Thyroid gland (tissue), 4 donors: ENCODE measurements at regions not wholly inside any gene's neighbourhood (a gene's known extent, or its start where the extent isn't known, plus 50 kb on each side); places are given as distances from the start of the nearest gene placed in this dataset.
"Not testable (repeated sequence)": the region's sequence is repeated elsewhere in the genome, so short reads cannot be mapped to it uniquely, and the experiment has no call there.

Experiments
- DNase-seq, 2 donors: peaks; one replicate each; pipeline ENCODE4 v3.0.0-alpha.2; 2019
- H3K27ac ChIP-seq, 3 donors: fragments of 200-600 bp; sonication (generic); 1 replicate in 2 of 3; 2 replicates in 1 of 3; pipeline ENCODE4 v1.5.1; 2016 to 2019; ENCODE audit warnings: mild to moderate bottlenecking in 1 of 3, moderate library complexity in 1 of 3
- H3K27me3 ChIP-seq: fragments of 200-600 bp; sonication (generic); one replicate; pipeline ENCODE4 v1.5.1; 2019
- H3K36me3 ChIP-seq, 2 donors: fragments of 200-600 bp; sonication (generic); one replicate each; pipeline ENCODE4 v1.5.1; 2016 to 2019
- H3K4me1 ChIP-seq, 2 donors: fragments of 200-600 bp; sonication (generic); one replicate each; pipeline ENCODE4 v1.5.1; 2017 to 2019
- H3K4me3 ChIP-seq, 3 donors: fragments of 200-600 bp; sonication (generic); replicated peaks in 1 of 3; 1 replicate in 2 of 3; 2 replicates in 1 of 3; pipeline ENCODE4 v1.5.1; 2016; ENCODE audit warnings: mild to moderate bottlenecking in 1 of 3
- H3K9me3 ChIP-seq: fragments of 200-600 bp; sonication (generic); one replicate; pipeline ENCODE4 v1.5.1; 2017
- POLR2A ChIP-seq, 2 donors: fragments of 450-650 bp; IDR thresholded peaks; one replicate each; pipeline ENCODE4 v1.6.1; 2017; ENCODE audit warnings: antibody characterized with exemption in 2 of 2, mild to moderate bottlenecking in 2 of 2, moderate library complexity in 1 of 2
- WGBS, 2 donors: methylation state at CpG; one replicate each; pipeline ENCODE4 v1.1.5; 2017; 5-methylcytosine and 5-hydroxymethylcytosine counted together
- intact Hi-C: fragments of 100-400 bp; cut with DNase I; formaldehyde crosslinking; loops from one replicate; pipeline ENCODE4 v1.15.1; 2023
- TF ChIP-seq, protein P1 (sequence below), 6 experiments: fragments of 200-600 bp in 3 of 6; fragments of 450-650 bp in 3 of 6; sonication (generic) in 3 of 6; IDR thresholded peaks; one replicate each; pipeline ENCODE4 v1.5.1; 2016 to 2019; ENCODE audit warnings: antibody characterized with exemption in 6 of 6, mild to moderate bottlenecking in 2 of 6, inconsistent platforms in 1 of 6, moderate library complexity in 1 of 6

DNA sequence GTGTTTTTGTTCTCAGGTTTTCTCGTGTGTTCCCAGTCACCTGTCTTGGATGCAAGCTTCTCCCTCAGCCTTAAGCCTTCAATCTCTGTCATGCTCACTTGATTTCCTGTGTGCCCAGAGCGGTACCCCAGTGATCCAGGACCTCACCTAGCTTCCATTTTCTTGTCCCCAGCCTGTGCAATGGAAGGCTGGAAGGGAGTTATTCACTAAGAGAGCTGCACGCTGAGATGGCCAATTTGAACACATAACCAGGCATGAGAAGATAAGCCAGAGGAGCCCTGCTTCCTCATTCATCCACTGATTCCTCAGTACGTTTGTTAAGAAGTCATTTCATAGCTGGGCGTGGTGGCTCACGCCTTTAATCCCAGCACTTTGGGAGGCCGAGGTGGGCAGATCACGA is 130.8 kb upstream of the SERPINE2 start:
- 82 to 94% methylated on average over 8 of the region's 8 CpGs for WGBS, 2 donors
- Histone ChIP-seq H3K27me3 (no peaks in the 10 kb centered on the region), H3K4me3 (no peak overlapping the region), H3K9me3 (no peaks in the 10 kb centered on the region), H3K27ac (no peak overlapping the region), H3K4me1 (no peaks in the 10 kb centered on the region), H3K36me3 (no peaks in the 10 kb centered on the region)
- DNase-seq = no peak
- intact Hi-C loops = no loop called here
- no peak for TF ChIP-seq POLR2A (IDR thresholded peaks at IDR 0.05)
- TF ChIP-seq, protein P1, sequence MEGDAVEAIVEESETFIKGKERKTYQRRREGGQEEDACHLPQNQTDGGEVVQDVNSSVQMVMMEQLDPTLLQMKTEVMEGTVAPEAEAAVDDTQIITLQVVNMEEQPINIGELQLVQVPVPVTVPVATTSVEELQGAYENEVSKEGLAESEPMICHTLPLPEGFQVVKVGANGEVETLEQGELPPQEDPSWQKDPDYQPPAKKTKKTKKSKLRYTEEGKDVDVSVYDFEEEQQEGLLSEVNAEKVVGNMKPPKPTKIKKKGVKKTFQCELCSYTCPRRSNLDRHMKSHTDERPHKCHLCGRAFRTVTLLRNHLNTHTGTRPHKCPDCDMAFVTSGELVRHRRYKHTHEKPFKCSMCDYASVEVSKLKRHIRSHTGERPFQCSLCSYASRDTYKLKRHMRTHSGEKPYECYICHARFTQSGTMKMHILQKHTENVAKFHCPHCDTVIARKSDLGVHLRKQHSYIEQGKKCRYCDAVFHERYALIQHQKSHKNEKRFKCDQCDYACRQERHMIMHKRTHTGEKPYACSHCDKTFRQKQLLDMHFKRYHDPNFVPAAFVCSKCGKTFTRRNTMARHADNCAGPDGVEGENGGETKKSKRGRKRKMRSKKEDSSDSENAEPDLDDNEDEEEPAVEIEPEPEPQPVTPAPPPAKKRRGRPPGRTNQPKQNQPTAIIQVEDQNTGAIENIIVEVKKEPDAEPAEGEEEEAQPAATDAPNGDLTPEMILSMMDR (IDR thresholded peaks at IDR 0.05) = no peak

- H3K36me3 ChIP-seq, H3K4me3 ChIP-seq, H3K27me3 ChIP-seq, intact Hi-C loops, H3K9me3 ChIP-seq, DNase-seq, H3K4me1 ChIP-seq, H3K27ac ChIP-seq: not testable (repeated sequence)
Observed at GRCh38 chr2:224167781-224168180, 128.7 kb upstream of the SERPINE2 start.

GRCh38 chr2:224166654-224167053 is 127.6 kb upstream of the SERPINE2 start:
- TF ChIP-seq POLR2A (IDR thresholded peaks at IDR 0.05) = no peak
- TF ChIP-seq, protein P1 (IDR thresholded peaks at IDR 0.05) = no peak
- intact Hi-C loops = no loop called here
- WGBS, 2 donors = 97% methylated on average over 2 of the region's 2 CpGs
- H3K9me3 ChIP-seq = no peaks in the 10 kb centered on the region
- no peaks in the 10 kb centered on the region for H3K36me3 ChIP-seq
- H3K4me3 ChIP-seq = no peak overlapping the region
- H3K4me1 ChIP-seq = no peaks in the 10 kb centered on the region
- no peak overlapping the region for H3K27ac ChIP-seq
- H3K27me3 ChIP-seq = no peaks in the 10 kb centered on the region
- DNase-seq = no peak

- no peak for DNase-seq
- Histone ChIP-seq H3K36me3 (no peaks in the 10 kb centered on the region), H3K9me3 (no peaks in the 10 kb centered on the region), H3K4me1 (no peaks in the 10 kb centered on the region), H3K27ac (no peak overlapping the region), H3K4me3 (no peak overlapping the region), H3K27me3 (no peaks in the 10 kb centered on the region)
- 75 to 78% methylated on average over 2 of the region's 2 CpGs for WGBS, 2 donors
- no peak for TF ChIP-seq POLR2A (IDR thresholded peaks at IDR 0.05)
- TF ChIP-seq, protein P1 (IDR thresholded peaks at IDR 0.05) = no peak
- intact Hi-C loops = no loop called here
Observed at GRCh38 chr2:224165901-224166319, 126.8 kb upstream of the SERPINE2 start.

GRCh38 chr2:224163566-224164307 is 124.7 kb upstream of the SERPINE2 start:
- H3K27ac ChIP-seq = no peak overlapping the region
- no peaks in the 10 kb centered on the region for H3K36me3 ChIP-seq
- H3K9me3 ChIP-seq = no peaks in the 10 kb centered on the region
- intact Hi-C loops = no loop called here
- no peak overlapping the region for H3K4me3 ChIP-seq
- 83 to 86% methylated on average over 4 of the region's 4 CpGs for WGBS, 2 donors
- no peak for TF ChIP-seq POLR2A (IDR thresholded peaks at IDR 0.05)
- TF ChIP-seq, protein P1 (IDR thresholded peaks at IDR 0.05) = no peak
- no peak for DNase-seq
- H3K4me1 ChIP-seq = no peaks in the 10 kb centered on the region
- H3K27me3 ChIP-seq = no peaks in the 10 kb centered on the region
